Retinal pigment epithelial cell (primary cell): ENCODE measurements at regions not wholly inside any gene's neighbourhood (a gene's known extent, or its start where the extent isn't known, plus 50 kb on each side); places are given as distances from the start of the nearest gene placed in this dataset.

Source experiments
- DNase-seq: peaks from one replicate; pipeline ENCODE4 v3.0.0-alpha.2; 2010; ENCODE audit warnings: low read depth
- H3K4me3 ChIP-seq: 2 replicates; pipeline ENCODE4 v1.5.1; 2011; ENCODE audit warnings: mild to moderate bottlenecking, low read length, control low read depth, moderate library complexity
- TF ChIP-seq, protein P1 (sequence below): conservative IDR thresholded peaks from 2 replicates; pipeline ENCODE4 v1.5.1; 2011; ENCODE audit warnings: low read depth, low read length, control low read depth, inconsistent platforms

DNA sequence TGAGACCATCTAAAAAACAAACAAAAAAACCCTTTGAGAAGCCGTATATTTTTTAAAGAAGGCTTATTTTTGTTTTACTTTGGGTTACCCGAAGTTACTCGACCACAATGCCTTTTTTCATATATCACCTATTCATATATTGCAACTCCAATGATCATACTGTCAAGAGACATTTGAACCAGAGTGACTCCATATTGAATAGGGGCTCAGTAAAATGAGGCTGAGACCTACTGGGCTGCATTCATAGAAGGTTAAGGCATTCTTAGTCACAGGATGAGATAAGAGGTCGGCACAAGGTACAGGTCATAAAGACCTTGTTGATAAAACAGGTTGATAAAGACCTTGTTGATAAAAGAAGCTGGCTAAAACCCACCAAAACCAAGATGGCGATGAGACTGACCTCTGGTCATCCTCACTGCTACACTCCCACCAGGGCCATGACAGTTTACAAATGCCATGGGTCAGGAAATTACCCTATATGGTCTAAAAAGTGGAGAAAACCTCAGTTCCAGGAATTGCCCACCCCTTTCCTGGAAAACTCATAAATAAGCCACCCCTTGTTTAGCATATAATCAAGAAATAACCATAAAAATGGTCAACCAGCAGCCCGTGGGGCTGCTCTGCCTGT is 50.0 kb upstream of the PKP2 start:
- H3K4me3 ChIP-seq, result no peak overlapping the region
- DNase-seq, result no peak
- TF ChIP-seq, protein P1, sequence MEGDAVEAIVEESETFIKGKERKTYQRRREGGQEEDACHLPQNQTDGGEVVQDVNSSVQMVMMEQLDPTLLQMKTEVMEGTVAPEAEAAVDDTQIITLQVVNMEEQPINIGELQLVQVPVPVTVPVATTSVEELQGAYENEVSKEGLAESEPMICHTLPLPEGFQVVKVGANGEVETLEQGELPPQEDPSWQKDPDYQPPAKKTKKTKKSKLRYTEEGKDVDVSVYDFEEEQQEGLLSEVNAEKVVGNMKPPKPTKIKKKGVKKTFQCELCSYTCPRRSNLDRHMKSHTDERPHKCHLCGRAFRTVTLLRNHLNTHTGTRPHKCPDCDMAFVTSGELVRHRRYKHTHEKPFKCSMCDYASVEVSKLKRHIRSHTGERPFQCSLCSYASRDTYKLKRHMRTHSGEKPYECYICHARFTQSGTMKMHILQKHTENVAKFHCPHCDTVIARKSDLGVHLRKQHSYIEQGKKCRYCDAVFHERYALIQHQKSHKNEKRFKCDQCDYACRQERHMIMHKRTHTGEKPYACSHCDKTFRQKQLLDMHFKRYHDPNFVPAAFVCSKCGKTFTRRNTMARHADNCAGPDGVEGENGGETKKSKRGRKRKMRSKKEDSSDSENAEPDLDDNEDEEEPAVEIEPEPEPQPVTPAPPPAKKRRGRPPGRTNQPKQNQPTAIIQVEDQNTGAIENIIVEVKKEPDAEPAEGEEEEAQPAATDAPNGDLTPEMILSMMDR, result no peak
